Breast epithelium (tissue), 4 donors: ENCODE measurements at regions not wholly inside any gene's neighbourhood (a gene's known extent, or its start where the extent isn't known, plus 50 kb on each side); places are given as distances from the start of the nearest gene placed in this dataset.

Experiments
- DNase-seq, 2 donors: peaks; one replicate each; pipeline ENCODE4 v3.0.0-alpha.2; 2019; ENCODE audit warnings: low spot score in 2 of 2
- H3K27ac ChIP-seq, 2 donors: fragments of 200-600 bp; sonication (generic) in 1 of 2; one replicate each; pipeline ENCODE4 v1.5.1; 2016 to 2019; ENCODE audit warnings: mild to moderate bottlenecking in 1 of 2
- H3K27me3 ChIP-seq, 2 donors: fragments of 200-600 bp; sonication (generic) in 1 of 2; one replicate each; pipeline versions ENCODE4 v1.5.1 to v1.6.0; 2017 to 2019; ENCODE audit warnings: control low read depth in 1 of 2, mild to moderate bottlenecking in 1 of 2
- H3K36me3 ChIP-seq: fragments of 200-600 bp; one replicate; pipeline ENCODE4 v1.5.1; 2019
- H3K4me1 ChIP-seq, 2 donors: fragments of 200-600 bp; sonication (generic); one replicate each; pipeline ENCODE4 v1.5.1; 2016 to 2019; ENCODE audit warnings: control low read depth in 1 of 2
- H3K4me3 ChIP-seq, 3 donors: fragments of 200-600 bp; sonication (generic); 1 replicate in 2 of 3; 2 replicates in 1 of 3; pipeline ENCODE4 v1.5.1; 2016 to 2019; ENCODE audit warnings: mild to moderate bottlenecking in 3 of 3, moderate library complexity in 2 of 3
- H3K9me3 ChIP-seq, 2 donors: fragments of 200-600 bp; sonication (generic) in 1 of 2; one replicate each; pipeline ENCODE4 v1.5.1; 2016 to 2019; ENCODE audit warnings: control low read depth in 1 of 2
- CTCF ChIP-seq, 3 donors: fragments of 450-650 bp; IDR thresholded peaks; one replicate each; pipeline ENCODE4 v1.5.1; 2016 to 2017; ENCODE audit warnings: antibody characterized with exemption in 3 of 3, mild to moderate bottlenecking in 3 of 3, moderate library complexity in 3 of 3
- POLR2A ChIP-seq: fragments of 450-650 bp; IDR thresholded peaks from one replicate; pipeline ENCODE4 v1.6.1; 2016; ENCODE audit warnings: antibody characterized with exemption, mild to moderate bottlenecking, moderate library complexity
- POLR2AphosphoS5 ChIP-seq, 3 donors: sonication (generic); formaldehyde crosslinking; IDR thresholded peaks; one replicate each; pipeline ENCODE4 v1.6.1; 2017; ENCODE audit warnings: antibody characterized with exemption in 3 of 3
- intact Hi-C: fragments of 100-400 bp; cut with DNase I; formaldehyde crosslinking; loops from one replicate; pipeline ENCODE4 v1.15.1; 2023; ENCODE audit warnings: low total_unique reads

- TF ChIP-seq POLR2A (no peak), POLR2AphosphoS5 (IDR thresholded peaks at IDR 0.05) (no peak), CTCF (IDR thresholded peaks at IDR 0.05) (no peak)
- Histone ChIP-seq H3K36me3 (no peaks in the 10 kb centered on the region), H3K4me3 (no peak overlapping the region), H3K27ac (no peak overlapping the region), H3K27me3 (no peaks in the 10 kb centered on the region), H3K9me3 (no peaks in the 10 kb centered on the region), H3K4me1 (no peaks in the 10 kb centered on the region)
- intact Hi-C loops: no loop called here
- no peak for DNase-seq
These were observed 440.0 kb downstream of the HAO1 start for GRCh38 chr20:7500231-7500663.

DNA sequence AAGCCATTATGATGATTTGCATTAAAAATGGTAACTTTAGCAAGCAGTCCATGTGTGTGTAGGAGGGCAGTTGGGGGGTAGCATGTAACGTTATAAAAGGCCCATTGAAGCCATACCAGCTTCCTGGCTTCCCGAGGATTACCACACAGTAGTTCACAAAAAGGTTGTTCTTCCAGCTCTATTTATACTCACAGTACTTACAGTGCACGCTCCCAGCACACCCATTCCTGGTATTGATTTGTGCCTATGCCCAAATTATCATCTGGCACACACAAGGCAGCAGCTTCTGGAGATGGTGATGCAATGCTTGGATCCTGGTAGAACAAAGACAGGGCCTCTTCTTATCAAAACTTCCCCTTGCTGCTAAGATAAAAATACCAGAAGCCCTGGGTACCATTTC, 436.8 kb downstream of the HAO1 start:
- Histone ChIP-seq H3K4me3 (no peak overlapping the region), H3K36me3 (no peaks in the 10 kb centered on the region), H3K9me3 (no peaks in the 10 kb centered on the region), H3K27me3 (no peaks in the 10 kb centered on the region), H3K4me1 (no peaks in the 10 kb centered on the region), H3K27ac (no peak overlapping the region)
- no peak for DNase-seq
- TF ChIP-seq POLR2A: no peak
- TF ChIP-seq POLR2AphosphoS5 (IDR thresholded peaks at IDR 0.05): no peak
- no peak for TF ChIP-seq CTCF (IDR thresholded peaks at IDR 0.05)
- intact Hi-C loops: no loop called here

- intact Hi-C loops: no loop called here
- Histone ChIP-seq H3K9me3 (no peaks in the 10 kb centered on the region), H3K4me1 (no peaks in the 10 kb centered on the region), H3K4me3 (no peak overlapping the region), H3K36me3 (no peaks in the 10 kb centered on the region), H3K27ac (no peak overlapping the region), H3K27me3 (no peaks in the 10 kb centered on the region)
- DNase-seq: no peak
- TF ChIP-seq POLR2AphosphoS5 (IDR thresholded peaks at IDR 0.05): no peak
- no peak for TF ChIP-seq CTCF (IDR thresholded peaks at IDR 0.05)
- TF ChIP-seq POLR2A: no peak
These were observed 435.0 kb downstream of the HAO1 start for GRCh38 chr20:7505152-7505834.

DNA sequence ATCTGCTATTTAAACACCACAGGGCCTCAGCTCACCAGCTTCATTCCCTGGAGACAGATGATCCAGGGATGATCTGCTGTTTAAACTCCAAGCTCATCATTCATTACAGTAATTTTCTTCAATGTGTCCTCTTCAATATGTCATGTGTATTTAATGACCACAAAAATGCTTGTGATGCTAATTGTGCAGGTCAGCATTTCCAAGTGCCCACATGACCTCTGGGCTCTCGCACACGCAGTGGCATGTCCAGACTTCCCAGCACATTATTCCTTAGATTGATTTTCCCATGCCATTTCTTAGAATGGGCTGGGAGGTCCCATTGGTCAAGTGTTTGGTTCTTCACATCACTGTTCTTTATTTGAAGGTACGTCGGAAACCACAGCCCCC, 434.4 kb downstream of the HAO1 start:
- intact Hi-C loops: no loop called here
- H3K27ac ChIP-seq: no peak overlapping the region
- H3K27me3 ChIP-seq: no peaks in the 10 kb centered on the region
- no peaks in the 10 kb centered on the region for H3K9me3 ChIP-seq
- no peak for DNase-seq
- no peak overlapping the region for H3K4me3 ChIP-seq
- no peaks in the 10 kb centered on the region for H3K4me1 ChIP-seq
- no peaks in the 10 kb centered on the region for H3K36me3 ChIP-seq
- TF ChIP-seq POLR2A (no peak), CTCF (IDR thresholded peaks at IDR 0.05) (no peak), POLR2AphosphoS5 (IDR thresholded peaks at IDR 0.05) (no peak)

DNA sequence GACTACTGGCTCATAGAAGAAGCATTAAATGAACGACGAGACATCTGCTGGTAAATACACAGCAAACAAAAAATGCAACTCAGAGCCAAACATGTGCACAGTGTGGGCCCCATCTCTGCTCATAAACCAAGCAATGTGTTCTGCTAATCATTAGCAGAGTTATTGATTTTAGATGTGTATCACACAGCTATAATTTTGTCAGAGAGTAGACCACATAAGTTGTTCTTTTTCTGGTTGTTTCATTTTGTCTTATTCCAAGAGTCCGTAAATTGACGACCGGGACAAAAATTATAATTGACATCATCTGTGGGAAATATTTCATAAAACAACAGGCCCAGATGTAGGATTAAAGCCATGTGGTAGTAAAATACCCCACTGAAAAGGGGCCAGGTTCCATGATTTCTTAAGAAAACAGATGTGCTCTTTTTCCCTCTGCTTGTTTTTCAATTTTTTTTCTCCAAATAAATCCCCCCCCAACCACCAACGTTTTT, 423.6 kb downstream of the HAO1 start:
- Histone ChIP-seq H3K4me3 (no peak overlapping the region), H3K27me3 (no peaks in the 10 kb centered on the region), H3K9me3 (no peaks in the 10 kb centered on the region), H3K36me3 (no peaks in the 10 kb centered on the region), H3K27ac (no peak overlapping the region), H3K4me1 (no peaks in the 10 kb centered on the region)
- peak in 1 of 3 donors; percentile 14 for TF ChIP-seq POLR2AphosphoS5 (IDR thresholded peaks at IDR 0.05)
- TF ChIP-seq CTCF (IDR thresholded peaks at IDR 0.05): no peak
- intact Hi-C loops: no loop called here
- DNase-seq: no peak
